ENCODE measurements at regions not wholly inside any gene's neighbourhood (a gene's known extent, or its start where the extent isn't known, plus 50 kb on each side); places are given as distances from the start of the nearest gene placed in this dataset.

DNA sequence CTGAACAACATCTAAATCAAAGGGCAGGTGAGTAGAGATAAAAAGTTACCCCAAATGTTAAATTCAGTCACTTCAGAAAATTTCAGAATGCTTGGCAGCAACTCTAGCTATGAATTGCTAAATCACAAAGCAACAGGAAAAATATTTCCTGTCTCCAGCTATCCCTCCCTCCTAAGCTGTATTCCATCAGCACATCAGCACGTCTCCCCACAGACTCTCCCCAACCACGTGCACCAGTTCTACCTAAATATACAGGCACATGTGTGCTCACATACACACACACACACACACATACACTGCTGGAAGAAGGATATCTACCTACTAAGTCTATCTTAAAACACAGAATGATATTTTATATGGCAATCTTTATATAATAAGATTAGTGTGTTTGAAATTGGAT is 177.1 kb upstream of the ARHGEF26 start:
- no peak for TF ChIP-seq SMAD3 (CRISPR knock-in tag; IDR thresholded peaks at IDR 0.05; ENCODE audit: borderline replicate concordance)
- TF ChIP-seq, protein P1, sequence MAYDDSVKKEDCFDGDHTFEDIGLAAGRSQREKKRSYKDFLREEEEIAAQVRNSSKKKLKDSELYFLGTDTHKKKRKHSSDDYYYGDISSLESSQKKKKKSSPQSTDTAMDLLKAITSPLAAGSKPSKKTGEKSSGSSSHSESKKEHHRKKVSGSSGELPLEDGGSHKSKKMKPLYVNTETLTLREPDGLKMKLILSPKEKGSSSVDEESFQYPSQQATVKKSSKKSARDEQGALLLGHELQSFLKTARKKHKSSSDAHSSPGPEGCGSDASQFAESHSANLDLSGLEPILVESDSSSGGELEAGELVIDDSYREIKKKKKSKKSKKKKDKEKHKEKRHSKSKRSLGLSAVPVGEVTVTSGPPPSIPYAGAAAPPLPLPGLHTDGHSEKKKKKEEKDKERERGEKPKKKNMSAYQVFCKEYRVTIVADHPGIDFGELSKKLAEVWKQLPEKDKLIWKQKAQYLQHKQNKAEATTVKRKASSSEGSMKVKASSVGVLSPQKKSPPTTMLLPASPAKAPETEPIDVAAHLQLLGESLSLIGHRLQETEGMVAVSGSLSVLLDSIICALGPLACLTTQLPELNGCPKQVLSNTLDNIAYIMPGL (CRISPR knock-in tag; IDR thresholded peaks at IDR 0.05), result no peak
- TF ChIP-seq NFYB (CRISPR knock-in tag; conservative IDR thresholded peaks at IDR 0.05; ENCODE audit: low read depth), result no peak
- no peak for TF ChIP-seq CBFB (CRISPR knock-in tag; IDR thresholded peaks at IDR 0.05; ENCODE audit: low read depth)
- TF ChIP-seq KAT7 (CRISPR knock-in tag; IDR thresholded peaks at IDR 0.05; ENCODE audit: borderline replicate concordance), result no peak
- TF ChIP-seq, protein P2, sequence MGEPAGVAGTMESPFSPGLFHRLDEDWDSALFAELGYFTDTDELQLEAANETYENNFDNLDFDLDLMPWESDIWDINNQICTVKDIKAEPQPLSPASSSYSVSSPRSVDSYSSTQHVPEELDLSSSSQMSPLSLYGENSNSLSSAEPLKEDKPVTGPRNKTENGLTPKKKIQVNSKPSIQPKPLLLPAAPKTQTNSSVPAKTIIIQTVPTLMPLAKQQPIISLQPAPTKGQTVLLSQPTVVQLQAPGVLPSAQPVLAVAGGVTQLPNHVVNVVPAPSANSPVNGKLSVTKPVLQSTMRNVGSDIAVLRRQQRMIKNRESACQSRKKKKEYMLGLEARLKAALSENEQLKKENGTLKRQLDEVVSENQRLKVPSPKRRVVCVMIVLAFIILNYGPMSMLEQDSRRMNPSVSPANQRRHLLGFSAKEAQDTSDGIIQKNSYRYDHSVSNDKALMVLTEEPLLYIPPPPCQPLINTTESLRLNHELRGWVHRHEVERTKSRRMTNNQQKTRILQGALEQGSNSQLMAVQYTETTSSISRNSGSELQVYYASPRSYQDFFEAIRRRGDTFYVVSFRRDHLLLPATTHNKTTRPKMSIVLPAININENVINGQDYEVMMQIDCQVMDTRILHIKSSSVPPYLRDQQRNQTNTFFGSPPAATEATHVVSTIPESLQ (CRISPR knock-in tag; IDR thresholded peaks at IDR 0.05), result no peak

All from WTC11 (cell line).